ENCODE measurements at regions not wholly inside any gene's neighbourhood (a gene's known extent, or its start where the extent isn't known, plus 50 kb on each side); places are given as distances from the start of the nearest gene placed in this dataset.
"Not testable (repeated sequence)": the region's sequence is repeated elsewhere in the genome, so short reads cannot be mapped to it uniquely, and the experiment has no call there.

GRCh38 chr17:71635187-71635586 lies 485.6 kb upstream of the SOX9 start:
- DNase-seq (ENCODE audit: low spot score): no peak

- no peak for DNase-seq (ENCODE audit: low spot score)
These were observed 484.2 kb upstream of the SOX9 start for GRCh38 chr17:71636644-71637043.

GRCh38 chr17:71638668-71639067 lies 482.2 kb upstream of the SOX9 start:
- no peak for DNase-seq (ENCODE audit: low spot score)

DNA sequence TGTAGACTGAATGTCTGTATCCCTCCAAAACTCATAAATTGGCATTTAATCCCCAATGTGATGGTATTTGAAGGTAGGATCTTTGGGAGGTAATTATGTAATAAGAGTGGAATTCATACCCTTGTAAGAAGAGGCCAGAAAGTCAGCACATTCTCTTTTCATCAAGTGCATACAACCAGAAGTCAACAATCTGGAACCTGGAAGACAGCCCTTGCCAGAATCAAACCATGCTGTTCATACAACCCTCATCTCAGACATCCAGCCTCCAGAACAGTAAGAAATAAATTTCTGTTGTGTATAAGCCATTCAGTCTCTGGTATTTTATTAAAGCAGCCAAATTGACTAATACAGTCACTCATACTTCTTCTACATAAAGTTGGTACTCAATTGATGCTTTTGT lies 481.0 kb upstream of the SOX9 start:
- DNase-seq (ENCODE audit: low spot score): no peak

GRCh38 chr17:71646890-71647289 lies 473.9 kb upstream of the SOX9 start:
- not testable (repeated sequence) for DNase-seq (ENCODE audit: low spot score)

GRCh38 chr17:71648342-71648741 lies 472.5 kb upstream of the SOX9 start:
- not testable (repeated sequence) for DNase-seq (ENCODE audit: low spot score)

GRCh38 chr17:71649941-71650350 lies 470.9 kb upstream of the SOX9 start:
- DNase-seq (ENCODE audit: low spot score): no peak

GRCh38 chr17:71655542-71655941 lies 465.3 kb upstream of the SOX9 start:
- no peak for DNase-seq (ENCODE audit: low spot score)

- DNase-seq (ENCODE audit: low spot score): no peak
These were observed 463.6 kb upstream of the SOX9 start for GRCh38 chr17:71656964-71657858.

DNA sequence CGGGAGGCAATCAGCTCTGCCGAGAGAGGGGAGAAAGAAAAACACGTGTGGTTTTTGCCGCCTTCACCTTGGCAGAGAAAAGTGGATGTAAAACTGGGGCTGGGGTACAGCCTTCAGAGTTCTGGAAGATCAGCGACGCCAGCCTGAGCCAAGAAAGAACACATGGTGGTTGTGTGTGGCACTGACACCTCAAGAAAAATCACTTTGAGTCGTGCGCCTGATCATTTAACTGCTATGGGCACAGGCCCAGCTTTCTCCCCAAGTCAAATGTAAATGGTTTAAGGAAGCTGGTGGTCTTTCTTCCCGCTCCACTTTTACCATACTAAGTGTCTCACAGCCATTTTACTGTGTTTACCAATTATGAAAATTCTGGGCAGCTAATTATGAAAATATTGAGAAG lies 461.8 kb upstream of the SOX9 start:
- no peak for DNase-seq (ENCODE audit: low spot score)

GRCh38 chr17:71664861-71665260 lies 456.0 kb upstream of the SOX9 start:
- DNase-seq (ENCODE audit: low spot score): no peak

DNA sequence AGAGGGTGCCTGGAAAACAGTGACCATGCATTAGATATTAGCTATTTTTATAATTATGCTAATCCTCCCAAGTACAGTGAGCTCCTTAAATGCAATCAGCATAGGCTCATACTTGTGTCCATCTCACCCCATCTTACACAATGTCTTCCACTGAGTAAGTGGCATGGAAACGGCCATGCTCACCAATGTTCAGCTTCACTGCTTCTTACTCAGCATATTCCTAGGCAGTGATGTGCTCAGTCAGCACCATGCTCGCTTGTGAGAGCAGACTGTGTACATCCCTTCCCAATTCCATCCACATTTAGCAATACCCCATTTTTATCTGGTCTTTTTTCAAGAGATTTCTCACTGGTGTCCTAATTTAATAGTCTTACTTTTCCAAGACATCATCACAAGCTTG lies 454.8 kb upstream of the SOX9 start:
- no peak for DNase-seq (ENCODE audit: low spot score)

- DNase-seq (ENCODE audit: low spot score): no peak
These were observed 453.2 kb upstream of the SOX9 start for GRCh38 chr17:71667661-71668060.

DNA sequence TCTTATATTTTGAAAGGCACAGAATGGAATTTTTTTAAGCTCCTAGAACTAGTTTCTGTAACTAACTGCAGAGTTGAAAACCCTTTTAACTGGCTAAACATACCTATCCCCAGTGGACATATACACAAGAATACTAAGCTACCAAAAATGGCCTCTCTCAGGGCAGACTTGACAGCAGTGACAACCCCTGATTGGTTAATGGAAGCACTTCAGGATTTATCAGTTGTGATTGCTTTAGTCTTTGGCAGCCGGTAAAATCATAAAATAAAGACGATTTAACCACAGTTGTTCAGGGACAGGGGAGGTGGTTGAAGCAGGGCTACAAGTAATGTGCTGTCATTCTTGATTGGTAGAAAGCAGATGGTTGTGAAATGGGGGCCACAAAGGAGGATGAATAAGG lies 452.0 kb upstream of the SOX9 start:
- no peak for DNase-seq (ENCODE audit: low spot score)

DNA sequence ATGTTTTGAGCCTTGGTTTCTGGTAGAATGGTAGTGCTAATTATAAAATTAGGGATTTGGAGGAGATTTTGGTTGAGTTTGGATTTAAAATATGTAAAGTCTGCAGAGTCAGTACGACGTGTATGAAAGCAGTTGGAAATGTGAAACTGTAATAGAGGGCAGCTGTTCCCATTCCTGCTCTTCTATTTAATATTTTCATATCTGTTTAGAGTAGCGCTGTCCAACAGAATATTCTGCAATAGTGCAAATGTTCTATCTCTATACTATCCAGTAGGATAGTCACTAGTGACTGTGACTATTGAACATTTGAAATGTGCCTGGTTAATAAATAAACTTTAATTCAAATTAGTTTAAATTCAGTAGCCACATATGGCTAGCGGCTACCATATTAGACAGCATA lies 443.4 kb upstream of the SOX9 start:
- no peak for DNase-seq (ENCODE audit: low spot score)

DNA sequence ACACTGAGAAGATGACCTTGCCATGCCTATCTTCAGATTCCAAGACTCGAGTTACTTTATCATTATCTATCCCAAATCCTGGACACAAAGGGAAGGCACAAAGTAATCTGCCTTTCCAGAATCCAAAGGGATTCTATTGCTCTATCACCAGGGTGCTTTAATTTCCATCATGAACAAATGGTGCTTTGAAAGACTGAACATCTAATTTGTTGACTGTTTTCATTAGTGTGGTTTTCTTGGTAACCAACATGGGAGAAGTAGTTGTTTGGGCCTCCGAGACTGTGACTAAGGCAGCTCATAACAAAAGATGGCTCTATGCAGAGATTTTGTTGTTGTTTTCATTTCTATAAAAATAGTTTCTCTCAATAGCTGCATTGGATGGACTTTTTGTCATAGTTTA lies 441.0 kb upstream of the SOX9 start:
- no peak for DNase-seq (ENCODE audit: low spot score)

- no peak for DNase-seq (ENCODE audit: low spot score)
These were observed 439.2 kb upstream of the SOX9 start for GRCh38 chr17:71681427-71682173.

GRCh38 chr17:71682174-71682494 lies 438.7 kb upstream of the SOX9 start:
- DNase-seq (ENCODE audit: low spot score): no peak

- no peak for DNase-seq (ENCODE audit: low spot score)
These were observed 431.0 kb upstream of the SOX9 start for GRCh38 chr17:71689782-71690181.

DNA sequence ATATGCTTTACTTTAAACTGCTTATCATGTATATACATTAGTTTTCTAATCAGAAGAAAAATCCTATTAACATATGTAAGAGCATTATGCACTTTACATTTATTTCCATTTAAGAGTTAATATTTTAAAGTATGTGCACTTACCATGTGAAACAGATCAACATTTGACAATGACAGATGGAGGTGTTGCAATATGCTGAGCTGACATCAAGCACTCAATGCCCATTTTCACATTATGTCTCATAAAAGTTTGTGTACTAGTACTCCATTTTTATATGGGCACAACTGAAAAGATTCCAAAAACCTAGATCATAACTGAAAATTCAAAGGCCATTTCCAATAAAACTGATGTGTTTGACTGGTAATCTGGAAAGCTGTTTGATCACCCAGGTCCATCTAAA lies 420.9 kb upstream of the SOX9 start:
- DNase-seq (ENCODE audit: low spot score): no peak

DNA sequence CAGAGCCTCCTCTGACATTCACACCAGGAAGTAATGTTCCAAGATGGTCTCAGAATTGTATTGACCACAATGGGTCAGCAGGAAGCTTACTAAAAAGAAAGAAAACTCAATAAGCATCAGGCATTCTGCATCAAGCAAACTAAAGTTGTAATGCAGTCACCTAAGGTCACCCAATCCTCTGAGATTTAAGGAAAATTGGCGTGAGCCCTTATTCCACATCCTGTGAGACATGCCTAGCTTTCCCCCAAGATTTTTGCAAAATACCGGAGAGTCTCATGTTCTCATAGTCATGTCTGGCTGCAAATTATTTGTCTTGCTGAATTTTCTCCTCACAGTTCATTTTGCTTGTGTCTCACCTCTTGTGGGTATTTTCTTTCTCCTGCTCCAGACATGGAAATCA lies 417.1 kb upstream of the SOX9 start:
- DNase-seq (ENCODE audit: low spot score): no peak

GRCh38 chr17:71709271-71709890 lies 411.4 kb upstream of the SOX9 start:
- no peak for DNase-seq (ENCODE audit: low spot score)

DNA sequence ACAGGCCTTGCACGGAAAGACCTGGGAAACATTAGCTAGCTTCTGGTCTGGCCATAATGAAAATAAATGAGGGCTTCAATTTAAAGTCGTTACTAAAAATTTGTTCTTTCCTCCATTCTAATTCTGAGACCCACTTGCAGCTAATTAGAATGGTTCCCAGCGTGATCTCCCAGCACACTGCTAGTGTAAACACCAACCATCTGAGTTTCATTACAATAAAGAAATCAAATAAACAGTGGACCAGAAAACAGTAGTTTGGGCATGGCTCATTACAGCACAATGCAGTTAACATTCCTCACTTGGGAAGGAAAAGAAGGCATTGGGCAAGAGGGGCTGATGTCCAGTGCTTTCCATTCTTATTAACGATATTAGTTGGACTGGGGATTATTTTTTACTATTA lies 410.9 kb upstream of the SOX9 start:
- DNase-seq (ENCODE audit: low spot score): no peak
